ENCODE measurements at regions not wholly inside any gene's neighbourhood (a gene's known extent, or its start where the extent isn't known, plus 50 kb on each side); places are given as distances from the start of the nearest gene placed in this dataset.

- TF ChIP-seq POLR2A (IDR thresholded peaks at IDR 0.05) (no peak), CTCF (IDR thresholded peaks at IDR 0.05) (no peak)
These were observed 70.4 kb upstream of the MRI1 start for GRCh38 chr19:13693889-13694288.
